OCI-LY7 (cell line): ENCODE measurements at regions not wholly inside any gene's neighbourhood (a gene's known extent, or its start where the extent isn't known, plus 50 kb on each side); places are given as distances from the start of the nearest gene placed in this dataset.

Experiments used
- BruUV-seq: library from RNA; stranded (reverse); fragments of 400-500 nt; replicated peaks from 2 replicates; lab custom pipeline; 2021; lab: Mats Ljungman, UMichigan
- CTCF ChIA-PET: fragments of 300-600 bp; sonication (Branson Sonifier 250); formaldehyde crosslinking; loops from one replicate; lab custom pipeline; 2022; ENCODE audit warnings: antibody characterized with exemption; ENCODE audit not compliant: unreplicated experiment; lab: Charles Lee
- POLR2A ChIA-PET: fragments of 300-600 bp; sonication (Branson Sonifier 250); formaldehyde crosslinking; loops from one replicate; lab custom pipeline; 2022; ENCODE audit warnings: antibody characterized with exemption; lab: Charles Lee
- DNase-seq: peaks from one replicate; pipeline ENCODE4 v3.0.0-alpha.2; 2015; ENCODE audit warnings: low spot score
- H2AFZ ChIP-seq: fragments of 200-600 bp; sonication (generic), shearing (Covaris generic); 2 replicates; pipeline ENCODE4 v1.6.1; 2014; ENCODE audit warnings: mild to moderate bottlenecking, antibody characterized with exemption, low read length, moderate library complexity
- H3K27ac ChIP-seq: fragments of 200-600 bp; sonication (generic); 2 replicates; pipeline ENCODE4 v1.5.1; 2014; ENCODE audit warnings: mixed run types, low read depth, mild to moderate bottlenecking, moderate library complexity, low read length, inconsistent platforms; ENCODE audit not compliant: poor library complexity, severe bottlenecking
- H3K36me3 ChIP-seq: fragments of 200-600 bp; sonication (generic); 2 replicates; pipeline ENCODE4 v1.6.1; 2014; ENCODE audit warnings: mild to moderate bottlenecking, antibody characterized with exemption, low read length, moderate library complexity, mixed read lengths; ENCODE audit not compliant: insufficient read depth
- H3K4me1 ChIP-seq: fragments of 200-600 bp; sonication (generic); 2 replicates; pipeline ENCODE4 v1.5.1; 2014; ENCODE audit warnings: mild to moderate bottlenecking, low read length; ENCODE audit not compliant: insufficient read depth, poor library complexity, severe bottlenecking
- H3K4me2 ChIP-seq: fragments of 200-600 bp; sonication (generic); 2 replicates; pipeline ENCODE4 v1.6.1; 2014; ENCODE audit warnings: mild to moderate bottlenecking, low read length
- H3K4me3 ChIP-seq: fragments of 200-600 bp; sonication (generic); 2 replicates; pipeline ENCODE4 v1.5.1; 2014; ENCODE audit warnings: mild to moderate bottlenecking, low read depth, low read length; ENCODE audit not compliant: poor library complexity, severe bottlenecking
- H3K79me2 ChIP-seq: fragments of 200-600 bp; sonication (generic); 2 replicates; pipeline ENCODE4 v1.6.1; 2016; ENCODE audit warnings: low read depth, mild to moderate bottlenecking, low read length, moderate library complexity, mixed read lengths; ENCODE audit not compliant: insufficient read depth
- H3K9me2 ChIP-seq: fragments of 200-600 bp; sonication (generic); 2 replicates; pipeline ENCODE4 v1.6.1; 2016; ENCODE audit warnings: mild to moderate bottlenecking, low read length, mixed read lengths; ENCODE audit not compliant: insufficient read depth
- H3K9me3 ChIP-seq: fragments of 200-600 bp; sonication (generic); 2 replicates; pipeline ENCODE4 v1.6.1; 2014; ENCODE audit warnings: mild to moderate bottlenecking, mixed run types, low read length, mixed read lengths
- H4K20me1 ChIP-seq: fragments of 200-600 bp; sonication (generic); 2 replicates; pipeline ENCODE4 v1.6.1; 2014; ENCODE audit warnings: mild to moderate bottlenecking, antibody characterized with exemption, low read length, moderate library complexity, mixed read lengths; ENCODE audit not compliant: insufficient read depth
- EZH2phosphoT487 ChIP-seq: fragments of 200-600 bp; sonication (generic); IDR thresholded peaks from 2 replicates; pipeline ENCODE4 v1.6.1; 2018; ENCODE audit warnings: low read depth, borderline replicate concordance, mild to moderate bottlenecking, mixed run types, antibody characterized with exemption, low read length, moderate library complexity, mixed read lengths
- intact Hi-C: fragments of 100-400 bp; cut with micrococcal nuclease; formaldehyde crosslinking; loops from one replicate; pipeline ENCODE4 v1.10.0; 2022; ENCODE audit not compliant: unreplicated experiment
- TF ChIP-seq, protein P1 (sequence below): fragments of 200-600 bp; sonication (generic); conservative IDR thresholded peaks from 2 replicates; pipeline ENCODE4 v1.5.1; 2014; ENCODE audit warnings: mild to moderate bottlenecking, antibody characterized with exemption, low read length, moderate library complexity, mixed read lengths

DNA sequence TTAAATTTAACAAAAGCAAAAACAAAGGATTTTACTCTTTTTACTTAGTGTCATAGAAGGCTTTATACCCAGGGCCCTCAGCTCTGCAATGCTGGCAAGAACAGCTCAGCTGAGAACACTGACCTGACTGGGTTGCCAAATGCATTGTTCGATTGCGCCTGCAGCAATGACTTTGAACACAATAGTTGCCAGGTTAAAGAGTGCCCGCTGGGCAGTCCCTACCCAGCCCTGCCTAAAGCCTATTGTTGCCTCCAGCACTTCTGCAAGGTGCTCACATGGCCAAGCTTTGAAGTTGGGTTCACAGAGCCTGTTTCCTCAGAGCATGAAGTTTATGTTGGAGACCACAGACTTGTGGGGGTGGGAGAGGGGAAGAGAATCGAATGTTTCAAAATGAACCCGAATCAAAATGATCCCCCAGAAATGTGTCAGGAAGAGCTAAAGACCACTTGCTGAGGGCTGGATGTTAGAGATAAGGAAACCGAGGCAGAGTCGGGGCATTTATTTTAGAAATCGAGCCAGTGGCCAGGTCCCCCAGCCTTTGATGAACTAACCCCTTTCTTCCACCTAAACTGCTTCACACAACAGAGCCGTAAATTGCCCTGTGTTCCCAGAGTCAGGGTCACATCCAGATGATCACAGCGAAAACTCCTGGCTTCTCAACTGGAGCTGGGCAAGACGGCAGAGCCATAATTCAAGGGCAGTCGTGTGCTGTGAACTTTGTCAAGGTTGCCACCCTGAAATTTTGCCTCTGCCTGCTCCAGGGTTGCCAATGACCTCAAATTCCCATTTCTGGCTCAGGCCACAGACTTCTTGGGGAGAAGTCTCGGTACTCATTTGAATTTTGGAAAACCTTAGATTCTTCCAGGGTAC, 55.0 kb downstream of the FOXA2 start:
- no peak overlapping the region for H2AFZ ChIP-seq
- no peaks in the 10 kb centered on the region for H4K20me1 ChIP-seq
- H3K9me2 ChIP-seq, result no peaks in the 10 kb centered on the region
- TF ChIP-seq, protein P1, sequence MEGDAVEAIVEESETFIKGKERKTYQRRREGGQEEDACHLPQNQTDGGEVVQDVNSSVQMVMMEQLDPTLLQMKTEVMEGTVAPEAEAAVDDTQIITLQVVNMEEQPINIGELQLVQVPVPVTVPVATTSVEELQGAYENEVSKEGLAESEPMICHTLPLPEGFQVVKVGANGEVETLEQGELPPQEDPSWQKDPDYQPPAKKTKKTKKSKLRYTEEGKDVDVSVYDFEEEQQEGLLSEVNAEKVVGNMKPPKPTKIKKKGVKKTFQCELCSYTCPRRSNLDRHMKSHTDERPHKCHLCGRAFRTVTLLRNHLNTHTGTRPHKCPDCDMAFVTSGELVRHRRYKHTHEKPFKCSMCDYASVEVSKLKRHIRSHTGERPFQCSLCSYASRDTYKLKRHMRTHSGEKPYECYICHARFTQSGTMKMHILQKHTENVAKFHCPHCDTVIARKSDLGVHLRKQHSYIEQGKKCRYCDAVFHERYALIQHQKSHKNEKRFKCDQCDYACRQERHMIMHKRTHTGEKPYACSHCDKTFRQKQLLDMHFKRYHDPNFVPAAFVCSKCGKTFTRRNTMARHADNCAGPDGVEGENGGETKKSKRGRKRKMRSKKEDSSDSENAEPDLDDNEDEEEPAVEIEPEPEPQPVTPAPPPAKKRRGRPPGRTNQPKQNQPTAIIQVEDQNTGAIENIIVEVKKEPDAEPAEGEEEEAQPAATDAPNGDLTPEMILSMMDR, result no peak
- no peak for TF ChIP-seq EZH2phosphoT487
- H3K9me3 ChIP-seq, result no peaks in the 10 kb centered on the region
- no peak overlapping the region for H3K27ac ChIP-seq
- intact Hi-C loops, result no loop called here
- POLR2A ChIA-PET, result no interaction called here
- BruUV-seq, result no TSS peak
- CTCF ChIA-PET, result no interaction called here
- H3K36me3 ChIP-seq, result no peaks in the 10 kb centered on the region
- H3K4me2 ChIP-seq, result no peak overlapping the region
- no peaks in the 10 kb centered on the region for H3K4me1 ChIP-seq
- no peak for DNase-seq
- H3K4me3 ChIP-seq, result no peak overlapping the region
- H3K79me2 ChIP-seq, result no peaks in the 10 kb centered on the region

DNA sequence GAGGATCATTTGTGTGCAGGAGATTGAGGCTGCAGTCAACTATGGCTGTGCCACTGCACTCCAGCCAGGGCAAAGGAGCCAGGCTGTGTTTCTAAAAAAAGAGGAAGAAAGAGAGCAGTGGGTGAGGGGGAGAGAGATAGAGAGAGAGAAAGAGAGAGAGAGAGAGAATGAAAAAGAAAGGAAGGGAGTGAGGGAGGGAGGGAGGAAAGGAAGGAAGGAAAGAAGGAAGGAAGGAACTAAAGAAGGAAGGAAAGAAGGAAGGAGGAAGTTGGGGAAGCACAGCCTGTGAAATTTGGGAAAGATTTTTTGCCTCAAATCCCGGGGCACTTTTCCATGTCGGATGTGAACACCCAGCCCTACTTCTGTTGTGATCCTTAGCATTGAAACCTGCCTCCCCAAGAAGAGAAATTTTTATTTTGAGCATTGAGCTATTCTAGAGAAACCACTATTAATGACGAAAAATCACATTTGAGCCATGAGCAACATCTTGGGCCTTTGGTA, 57.8 kb downstream of the FOXA2 start:
- intact Hi-C loops, result no loop called here
- no peak for DNase-seq
- no peak for TF ChIP-seq EZH2phosphoT487
- TF ChIP-seq, protein P1, result no peak
- H4K20me1 ChIP-seq, result no peaks in the 10 kb centered on the region
- H3K9me3 ChIP-seq, result no peaks in the 10 kb centered on the region
- H3K4me3 ChIP-seq, result no peak overlapping the region
- ChIA-PET CTCF (no interaction called here), POLR2A (no interaction called here)
- no peaks in the 10 kb centered on the region for H3K79me2 ChIP-seq
- H3K4me2 ChIP-seq, result no peak overlapping the region
- BruUV-seq, result no TSS peak
- H3K4me1 ChIP-seq, result no peaks in the 10 kb centered on the region
- no peak overlapping the region for H3K27ac ChIP-seq
- H3K9me2 ChIP-seq, result no peaks in the 10 kb centered on the region
- no peak overlapping the region for H2AFZ ChIP-seq
- H3K36me3 ChIP-seq, result no peaks in the 10 kb centered on the region

DNA sequence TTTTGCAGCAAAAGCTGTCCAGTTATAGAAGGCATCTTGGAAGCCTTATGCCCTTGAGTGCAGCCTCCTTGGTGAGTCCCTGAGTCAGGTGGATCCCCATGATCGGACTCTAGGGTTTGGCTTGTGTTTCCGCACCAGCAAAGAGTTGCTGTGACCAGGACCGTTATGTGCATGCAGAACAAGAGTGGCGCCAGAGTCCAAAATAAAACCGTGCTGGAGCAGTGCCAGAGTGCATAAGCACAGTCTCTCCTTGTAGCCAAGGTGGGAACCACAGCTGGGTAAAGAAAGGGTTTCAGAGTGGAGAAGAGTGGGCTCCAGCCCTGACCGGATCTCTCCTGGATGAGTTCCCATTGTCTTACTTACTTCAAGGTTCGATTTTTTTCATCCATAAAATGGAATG, 58.6 kb downstream of the FOXA2 start:
- POLR2A ChIA-PET, result no interaction called here
- no peak overlapping the region for H2AFZ ChIP-seq

More for the DNA sequence above, 58.6 kb downstream of the FOXA2 start:
- no peak for DNase-seq
- H3K27ac ChIP-seq, result no peak overlapping the region
- H4K20me1 ChIP-seq, result no peaks in the 10 kb centered on the region
- BruUV-seq, result no TSS peak
- no peaks in the 10 kb centered on the region for H3K9me3 ChIP-seq
- H3K36me3 ChIP-seq, result no peaks in the 10 kb centered on the region
- CTCF ChIA-PET, result no interaction called here
- H3K4me3 ChIP-seq, result no peak overlapping the region
- no peaks in the 10 kb centered on the region for H3K9me2 ChIP-seq
- H3K4me1 ChIP-seq, result no peaks in the 10 kb centered on the region
- H3K4me2 ChIP-seq, result no peak overlapping the region
- intact Hi-C loops, result no loop called here
- TF ChIP-seq EZH2phosphoT487, result no peak
- TF ChIP-seq, protein P1, result no peak
- H3K79me2 ChIP-seq, result no peaks in the 10 kb centered on the region
